ENCODE measurements at regions not wholly inside any gene's neighbourhood (a gene's known extent, or its start where the extent isn't known, plus 50 kb on each side); places are given as distances from the start of the nearest gene placed in this dataset. TPM values are rescaled to one million over a fixed set of nuclear protein-coding genes. Genes with fewer than 3 reads are reported as not detected.

Small RNAs in the stretch of these regions (small RNA-seq; reads per million reads assigned to genes)
- gene RNU6-184P (ENCODE audit: insufficient read depth, insufficient read length, low read depth, low replicate concordance), result not detected

All from endothelial cell of umbilical vein (primary cell).